Lower lobe of right lung (tissue), 2 donors: ENCODE measurements at regions not wholly inside any gene's neighbourhood (a gene's known extent, or its start where the extent isn't known, plus 50 kb on each side); places are given as distances from the start of the nearest gene placed in this dataset.

Experiments
- ATAC-seq, 2 donors: fragments of 200-7000 bp; cut with Tn5 transposase; one replicate each; pipeline ENCODE4 v1.9.1; 2020 to 2022; ENCODE audit warnings: mild to moderate bottlenecking in 2 of 2, moderate library complexity in 2 of 2
- DNase-seq: peaks from one replicate; pipeline ENCODE4 v3.0.0-alpha.2; 2020
- H3K27ac ChIP-seq: fragments of 200-600 bp; one replicate; pipeline ENCODE4 v1.8.0; 2022
- H3K27me3 ChIP-seq: fragments of 200-600 bp; one replicate; pipeline ENCODE4 v1.8.0; 2022; ENCODE audit warnings: low read depth
- H3K36me3 ChIP-seq: fragments of 200-600 bp; one replicate; pipeline ENCODE4 v1.8.0; 2022; ENCODE audit warnings: mild to moderate bottlenecking
- H3K4me1 ChIP-seq: fragments of 200-600 bp; one replicate; pipeline ENCODE4 v1.8.0; 2022
- H3K4me3 ChIP-seq: fragments of 200-600 bp; one replicate; pipeline ENCODE4 v1.8.0; 2022; ENCODE audit warnings: mild to moderate bottlenecking
- H3K9me3 ChIP-seq: fragments of 200-600 bp; one replicate; pipeline ENCODE4 v1.8.0; 2022
- CTCF ChIP-seq: fragments of 200-600 bp; IDR thresholded peaks from one replicate; pipeline ENCODE4 v1.8.0; 2022; ENCODE audit warnings: antibody characterized with exemption, mild to moderate bottlenecking
- intact Hi-C: fragments of 100-400 bp; cut with DNase I; formaldehyde crosslinking; loops from one replicate; pipeline ENCODE4 v1.11.0; 2022
- donor health status: DM: no; HTN: yes; CAD: no; lungs with severe emphysema.

GRCh38 chr2:128644156-128644555, 325.5 kb upstream of the HS6ST1 start:
- DNase-seq (no peak), ATAC-seq (no peak)
- TF ChIP-seq CTCF: no peak
- no peaks in the 10 kb centered on the region for H3K9me3 ChIP-seq
- H3K36me3 ChIP-seq: no peaks in the 10 kb centered on the region
- no peak overlapping the region for H3K4me3 ChIP-seq
- no peaks in the 10 kb centered on the region for H3K27me3 ChIP-seq
- H3K27ac ChIP-seq: no peak overlapping the region
- intact Hi-C loops: no loop called here
- no peaks in the 10 kb centered on the region for H3K4me1 ChIP-seq

- no peak for DNase-seq
- no peak overlapping the region for H3K27ac ChIP-seq
- intact Hi-C loops: no loop called here
- no peak for TF ChIP-seq CTCF
- H3K4me3 ChIP-seq: no peak overlapping the region
- H3K4me1 ChIP-seq: no peaks in the 10 kb centered on the region
- H3K27me3 ChIP-seq: no peaks in the 10 kb centered on the region
- H3K36me3 ChIP-seq: no peaks in the 10 kb centered on the region
- no peaks in the 10 kb centered on the region for H3K9me3 ChIP-seq
- ATAC-seq: no peak
Observed at GRCh38 chr2:128644718-128645256, 326.1 kb upstream of the HS6ST1 start.

GRCh38 chr2:128645631-128646030, 327.0 kb upstream of the HS6ST1 start:
- intact Hi-C loops: no loop called here
- Histone ChIP-seq H3K27me3 (no peaks in the 10 kb centered on the region), H3K4me1 (no peaks in the 10 kb centered on the region), H3K4me3 (no peak overlapping the region), H3K36me3 (no peaks in the 10 kb centered on the region), H3K9me3 (no peaks in the 10 kb centered on the region), H3K27ac (no peak overlapping the region)
- no peak for TF ChIP-seq CTCF
- DNase-seq (no peak), ATAC-seq (no peak)

GRCh38 chr2:128646091-128646490, 327.4 kb upstream of the HS6ST1 start:
- H3K4me3 ChIP-seq: no peak overlapping the region
- no peaks in the 10 kb centered on the region for H3K4me1 ChIP-seq
- H3K27me3 ChIP-seq: no peaks in the 10 kb centered on the region
- ATAC-seq (no peak), DNase-seq (no peak)
- intact Hi-C loops: no loop called here
- H3K36me3 ChIP-seq: no peaks in the 10 kb centered on the region
- no peaks in the 10 kb centered on the region for H3K9me3 ChIP-seq
- TF ChIP-seq CTCF: no peak
- no peak overlapping the region for H3K27ac ChIP-seq

- H3K9me3 ChIP-seq: no peaks in the 10 kb centered on the region
- ATAC-seq: no peak
- no peak for DNase-seq
Observed at GRCh38 chr2:128646691-128647090, 328.0 kb upstream of the HS6ST1 start.

More at GRCh38 chr2:128646691-128647090, 328.0 kb upstream of the HS6ST1 start:
- Histone ChIP-seq H3K4me1 (no peaks in the 10 kb centered on the region), H3K27ac (no peak overlapping the region), H3K36me3 (no peaks in the 10 kb centered on the region), H3K27me3 (no peaks in the 10 kb centered on the region), H3K4me3 (no peak overlapping the region)
- intact Hi-C loops: no loop called here
- no peak for TF ChIP-seq CTCF
